ENCODE measurements at regions not wholly inside any gene's neighbourhood (a gene's known extent, or its start where the extent isn't known, plus 50 kb on each side); places are given as distances from the start of the nearest gene placed in this dataset.

DNA sequence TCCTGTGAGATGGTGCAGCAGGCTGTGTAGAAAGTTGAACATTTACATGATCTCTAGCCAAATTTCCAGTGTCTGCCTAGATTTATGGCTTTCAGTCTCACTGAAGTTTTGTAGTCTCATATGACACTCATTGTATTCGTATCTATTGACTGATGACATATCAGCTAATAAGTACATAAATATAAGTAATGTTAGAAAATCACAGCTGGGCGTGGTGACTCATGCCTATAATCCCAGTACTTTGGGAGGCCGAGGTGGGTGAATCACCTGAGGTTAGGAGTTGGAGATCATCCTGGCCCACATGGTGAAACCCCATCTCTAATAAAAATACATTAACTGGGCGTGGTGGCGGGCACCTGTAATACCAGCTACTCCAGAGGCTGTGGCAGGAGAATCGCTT, 54.7 kb upstream of the HTR2A start:
- TF ChIP-seq POLR2AphosphoS5 (IDR thresholded peaks at IDR 0.05) = no peak
- TF ChIP-seq, protein P1, sequence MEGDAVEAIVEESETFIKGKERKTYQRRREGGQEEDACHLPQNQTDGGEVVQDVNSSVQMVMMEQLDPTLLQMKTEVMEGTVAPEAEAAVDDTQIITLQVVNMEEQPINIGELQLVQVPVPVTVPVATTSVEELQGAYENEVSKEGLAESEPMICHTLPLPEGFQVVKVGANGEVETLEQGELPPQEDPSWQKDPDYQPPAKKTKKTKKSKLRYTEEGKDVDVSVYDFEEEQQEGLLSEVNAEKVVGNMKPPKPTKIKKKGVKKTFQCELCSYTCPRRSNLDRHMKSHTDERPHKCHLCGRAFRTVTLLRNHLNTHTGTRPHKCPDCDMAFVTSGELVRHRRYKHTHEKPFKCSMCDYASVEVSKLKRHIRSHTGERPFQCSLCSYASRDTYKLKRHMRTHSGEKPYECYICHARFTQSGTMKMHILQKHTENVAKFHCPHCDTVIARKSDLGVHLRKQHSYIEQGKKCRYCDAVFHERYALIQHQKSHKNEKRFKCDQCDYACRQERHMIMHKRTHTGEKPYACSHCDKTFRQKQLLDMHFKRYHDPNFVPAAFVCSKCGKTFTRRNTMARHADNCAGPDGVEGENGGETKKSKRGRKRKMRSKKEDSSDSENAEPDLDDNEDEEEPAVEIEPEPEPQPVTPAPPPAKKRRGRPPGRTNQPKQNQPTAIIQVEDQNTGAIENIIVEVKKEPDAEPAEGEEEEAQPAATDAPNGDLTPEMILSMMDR (IDR thresholded peaks at IDR 0.05) = no peak
- TF ChIP-seq POLR2A (IDR thresholded peaks at IDR 0.05) = no peak

Measured in sigmoid colon (tissue), 4 donors.